H9 (cell line): ENCODE measurements at regions not wholly inside any gene's neighbourhood (a gene's known extent, or its start where the extent isn't known, plus 50 kb on each side); places are given as distances from the start of the nearest gene placed in this dataset.

Experiments
- DNase-seq: peaks from one replicate; pipeline ENCODE4 v3.0.0-alpha.2; 2017
- H2AFZ ChIP-seq: one replicate; pipeline ENCODE4 v1.6.1; 2013; ENCODE audit warnings: mild to moderate bottlenecking, low read length, control low read depth, moderate library complexity
- H2AK5ac ChIP-seq: 2 replicates; pipeline ENCODE4 v1.6.1; 2013; ENCODE audit warnings: low read length, control low read depth, mixed read lengths; ENCODE audit not compliant: insufficient read length
- H2BK120ac ChIP-seq: one replicate; pipeline ENCODE4 v1.6.1; 2013; ENCODE audit warnings: low read depth, mild to moderate bottlenecking, low read length, control low read depth, inconsistent platforms; ENCODE audit not compliant: poor library complexity, severe bottlenecking
- H2BK12ac ChIP-seq: 2 replicates; pipeline ENCODE4 v1.6.1; 2013; ENCODE audit warnings: low read length, control low read depth, mixed read lengths, low read depth; ENCODE audit not compliant: insufficient read length
- H2BK15ac ChIP-seq: 2 replicates; pipeline ENCODE4 v1.6.1; 2013; ENCODE audit warnings: low read depth, low read length, control low read depth
- H2BK20ac ChIP-seq: one replicate; pipeline ENCODE4 v1.6.1; 2013; ENCODE audit warnings: low read depth, mild to moderate bottlenecking, low read length, control low read depth, inconsistent platforms; ENCODE audit not compliant: poor library complexity, severe bottlenecking
- H2BK5ac ChIP-seq: 2 replicates; pipeline ENCODE4 v1.6.1; 2013; ENCODE audit warnings: low read length, control low read depth, mixed read lengths; ENCODE audit not compliant: insufficient read length
- H3K14ac ChIP-seq: 2 replicates; pipeline ENCODE4 v1.6.1; 2013; ENCODE audit warnings: low read length, control low read depth; ENCODE audit not compliant: insufficient read depth
- H3K18ac ChIP-seq: 2 replicates; pipeline ENCODE4 v1.6.1; 2013; ENCODE audit warnings: low read depth, mild to moderate bottlenecking, mixed read lengths, low read length, control low read depth; ENCODE audit not compliant: insufficient read length
- H3K23ac ChIP-seq: 2 replicates; pipeline ENCODE4 v1.6.1; 2013; ENCODE audit warnings: low read length, control low read depth, mixed read lengths, low read depth; ENCODE audit not compliant: insufficient read length
- H3K23me2 ChIP-seq: 2 replicates; pipeline ENCODE4 v1.6.1; 2013; ENCODE audit warnings: low read depth, mild to moderate bottlenecking, mixed read lengths, low read length, control low read depth; ENCODE audit not compliant: insufficient read length, poor library complexity, severe bottlenecking
- H3K27ac ChIP-seq: 2 replicates; pipeline ENCODE4 v1.5.1; 2013; ENCODE audit warnings: low read length, control low read depth, mixed read lengths, low read depth; ENCODE audit not compliant: insufficient read length
- H3K27me3 ChIP-seq: 2 replicates; pipeline ENCODE4 v1.6.1; 2013; ENCODE audit warnings: low read length, control low read depth, inconsistent platforms; ENCODE audit not compliant: insufficient read depth
- H3K4ac ChIP-seq: 2 replicates; pipeline ENCODE4 v1.6.1; 2013; ENCODE audit warnings: low read depth, mild to moderate bottlenecking, control low read depth, inconsistent platforms, low read length, moderate library complexity
- H3K4me1 ChIP-seq: 2 replicates; pipeline ENCODE4 v1.6.1; 2013; ENCODE audit warnings: low read length, control low read depth, inconsistent platforms; ENCODE audit not compliant: insufficient read depth
- H3K4me2 ChIP-seq: 2 replicates; pipeline ENCODE4 v1.6.1; 2013; ENCODE audit warnings: low read length, control low read depth, mixed read lengths; ENCODE audit not compliant: insufficient read length, insufficient read depth
- H3K56ac ChIP-seq: 2 replicates; pipeline ENCODE4 v1.6.1; 2013; ENCODE audit warnings: low read depth, mild to moderate bottlenecking, mixed read lengths, low read length, control low read depth; ENCODE audit not compliant: insufficient read length
- H3K79me1 ChIP-seq: 2 replicates; pipeline ENCODE4 v1.6.1; 2013; ENCODE audit warnings: low read depth, mild to moderate bottlenecking, moderate library complexity, low read length, control low read depth, inconsistent platforms; ENCODE audit not compliant: insufficient read depth, poor library complexity, severe bottlenecking
- H3K79me2 ChIP-seq: 2 replicates; pipeline ENCODE4 v1.6.1; 2013; ENCODE audit warnings: low read length, control low read depth, inconsistent platforms; ENCODE audit not compliant: insufficient read depth
- H3K9ac ChIP-seq: 2 replicates; pipeline ENCODE4 v1.6.1; 2013; ENCODE audit warnings: low read length, control low read depth, mixed read lengths; ENCODE audit not compliant: insufficient read length; ENCODE audit errors: extremely low read depth
- H3K9me3 ChIP-seq: one replicate; pipeline ENCODE4 v1.6.1; 2013; ENCODE audit warnings: low read depth, low read length, inconsistent platforms; ENCODE audit not compliant: control insufficient read depth
- H3T11ph ChIP-seq: one replicate; pipeline ENCODE4 v1.6.1; 2013; ENCODE audit warnings: mild to moderate bottlenecking, low read length, control low read depth, inconsistent platforms
- H4K20me1 ChIP-seq: one replicate; pipeline ENCODE4 v1.6.1; 2013; ENCODE audit not compliant: control insufficient read depth, insufficient read length, insufficient read depth
- H4K5ac ChIP-seq: 2 replicates; pipeline ENCODE4 v1.6.1; 2013; ENCODE audit warnings: low read depth, mild to moderate bottlenecking, mixed read lengths, low read length, control low read depth; ENCODE audit not compliant: insufficient read length
- H4K8ac ChIP-seq: replicated peaks from 2 replicates; pipeline ENCODE4 v1.6.1; 2013; ENCODE audit warnings: low read length, control low read depth, mixed read lengths, low read depth; ENCODE audit not compliant: insufficient read length
- H4K91ac ChIP-seq: 2 replicates; pipeline ENCODE4 v1.6.1; 2013; ENCODE audit warnings: low read depth, mild to moderate bottlenecking, moderate library complexity, mixed read lengths, low read length, control low read depth; ENCODE audit not compliant: insufficient read length
- H3K27ac Mint-ChIP-seq, 3 experiments: 2 replicates in 2 of 3; 3 replicates in 1 of 3; pipeline ENCODE4 v1.8.0; 2020 to 2021; ENCODE audit warnings: mixed read lengths in 3 of 3, mild to moderate bottlenecking in 1 of 3, moderate library complexity in 1 of 3
- H3K27me3 Mint-ChIP-seq: 2 replicates; pipeline ENCODE4 v1.8.0; 2021; ENCODE audit warnings: low read depth, mild to moderate bottlenecking, moderate library complexity, mixed read lengths
- H3K36me3 Mint-ChIP-seq, 3 experiments: 2 replicates in 2 of 3; 3 replicates in 1 of 3; pipeline ENCODE4 v1.8.0; 2020 to 2021; ENCODE audit warnings: low read depth in 3 of 3, mixed read lengths in 3 of 3; ENCODE audit not compliant: insufficient read depth in 1 of 3
- H3K4me1 Mint-ChIP-seq, 2 experiments: 2 replicates each; pipeline ENCODE4 v1.8.0; 2020; ENCODE audit warnings: mixed read lengths in 2 of 2
- H3K4me3 Mint-ChIP-seq, 2 experiments: 2 replicates in 1 of 2; 3 replicates in 1 of 2; pipeline ENCODE4 v1.8.0; 2020 to 2021; ENCODE audit warnings: mild to moderate bottlenecking in 2 of 2, mixed read lengths in 2 of 2, moderate library complexity in 1 of 2
- H3K9me3 Mint-ChIP-seq, 2 experiments: 2 replicates in 1 of 2; 3 replicates in 1 of 2; pipeline ENCODE4 v1.8.0; 2020; ENCODE audit warnings: mild to moderate bottlenecking in 2 of 2, mixed read lengths in 2 of 2, moderate library complexity in 1 of 2
- CTCF ChIP-seq: fragments of 200-600 bp; sonication (generic); conservative IDR thresholded peaks from 3 replicates; pipeline ENCODE4 v1.8.0; 2021; ENCODE audit warnings: antibody characterized with exemption, mild to moderate bottlenecking
- WGBS: extraction: QIAGEN DNeasy Blood & Tissue Kit; methylation state at CpG from one replicate; pipeline ENCODE4 v1.1.7; 2013; ENCODE audit warnings: missing lambda C conversion rate, low lambda C conversion rate, mixed read lengths; ENCODE audit not compliant: insufficient read length; ENCODE audit errors: extremely low coverage; 5-methylcytosine and 5-hydroxymethylcytosine counted together

GRCh38 chr3:153740109-153740508 lies 381.1 kb upstream of the ARHGEF26 start:
- no peak overlapping the region for H2AFZ ChIP-seq
- H4K5ac ChIP-seq, result no peak overlapping the region
- Mint-ChIP-seq H3K4me1 (peaks cover 16 to 20% of the 10 kb centered on the region in 2 experiments), H3K27me3 (no peaks in the 10 kb centered on the region), H3K36me3 (peaks cover 0 to 2% (median 0%) of the 10 kb centered on the region in 3 experiments; a peak in 2 of 7 replicates), H3K27ac (peak overlapping the region in 1 of 3 experiments; percentile 32; a peak in 1 of 7 replicates), H3K4me3 (no peak overlapping the region), H3K9me3 (peaks cover 2 to 5% of the 10 kb centered on the region in 2 experiments; a peak in 3 of 5 replicates)
- no peak overlapping the region for H3T11ph ChIP-seq
- no peak overlapping the region for H2BK12ac ChIP-seq
- H3K4me2 ChIP-seq, result no peak overlapping the region
- H3K27ac ChIP-seq, result no peak overlapping the region
- no peak overlapping the region for H2BK20ac ChIP-seq
- H2BK120ac ChIP-seq, result no peak overlapping the region
- no peak overlapping the region for H3K9ac ChIP-seq
- WGBS, result no CpG with 5 or more reads among the region's 2 CpGs
- H3K79me2 ChIP-seq, result no peaks in the 10 kb centered on the region
- no peak overlapping the region for H3K23ac ChIP-seq
- H2BK15ac ChIP-seq, result no peak overlapping the region
- TF ChIP-seq CTCF, result no peak
- H4K8ac ChIP-seq, result no peak overlapping the region
- DNase-seq, result no peak
- H2AK5ac ChIP-seq, result no peak overlapping the region
- no peak overlapping the region for H3K18ac ChIP-seq
- no peaks in the 10 kb centered on the region for H3K23me2 ChIP-seq
- H3K4me1 ChIP-seq, result no peaks in the 10 kb centered on the region; the same call in 1 of the 2 replicates
- no peaks in the 10 kb centered on the region for H4K20me1 ChIP-seq
- no peaks in the 10 kb centered on the region for H3K79me1 ChIP-seq
- no peaks in the 10 kb centered on the region for H3K9me3 ChIP-seq
- H3K14ac ChIP-seq, result no peak overlapping the region
- no peak overlapping the region for H3K4ac ChIP-seq
- H4K91ac ChIP-seq, result no peak overlapping the region
- H2BK5ac ChIP-seq, result no peak overlapping the region
- H3K27me3 ChIP-seq, result no peaks in the 10 kb centered on the region
- H3K56ac ChIP-seq, result no peak overlapping the region
